Neural cell (in vitro differentiated cells): ENCODE measurements at regions not wholly inside any gene's neighbourhood (a gene's known extent, or its start where the extent isn't known, plus 50 kb on each side); places are given as distances from the start of the nearest gene placed in this dataset.

Source experiments
- H2AFZ ChIP-seq: fragments of 200-600, 300-800 bp; sonication (generic), shearing (Covaris generic); 2 replicates; pipeline ENCODE4 v1.6.0; 2014; ENCODE audit warnings: low read depth, mild to moderate bottlenecking, antibody characterized with exemption, low read length, moderate library complexity
- H3F3A ChIP-seq: fragments of 200-600 bp; shearing (Covaris generic); 2 replicates; pipeline ENCODE4 v1.6.1; 2016; ENCODE audit warnings: mild to moderate bottlenecking, moderate library complexity, mixed read lengths, antibody characterized with exemption, low read length; ENCODE audit not compliant: insufficient read depth, poor library complexity, severe bottlenecking
- H3K27ac ChIP-seq: fragments of 200-600, 300-800 bp; sonication (generic), shearing (Covaris generic); 2 replicates; pipeline ENCODE4 v1.5.1; 2014; ENCODE audit warnings: mild to moderate bottlenecking, low read length, moderate library complexity
- H3K27me3 ChIP-seq: fragments of 300-800, 200-600 bp; sonication (generic), shearing (Covaris generic); 2 replicates; pipeline ENCODE4 v1.6.0; 2014; ENCODE audit warnings: mild to moderate bottlenecking, low read depth, low read length, moderate library complexity; ENCODE audit not compliant: insufficient read depth
- H3K36me3 ChIP-seq: fragments of 300-800, 200-600 bp; sonication (generic), shearing (Covaris generic); 2 replicates; pipeline ENCODE4 v1.5.1; 2014; ENCODE audit warnings: mild to moderate bottlenecking, antibody characterized with exemption, low read length, moderate library complexity; ENCODE audit not compliant: insufficient read depth
- H3K4me2 ChIP-seq: fragments of 300-800, 200-600 bp; sonication (generic), shearing (Covaris generic); 2 replicates; pipeline ENCODE4 v1.6.0; 2014; ENCODE audit warnings: mild to moderate bottlenecking, low read length
- H3K4me3 ChIP-seq: fragments of 300-800, 200-600 bp; sonication (generic), shearing (Covaris generic); 2 replicates; pipeline ENCODE4 v1.5.1; 2014; ENCODE audit warnings: mild to moderate bottlenecking, low read length, moderate library complexity
- H3K79me2 ChIP-seq: fragments of 200-600 bp; shearing (Covaris generic); replicated peaks from 2 replicates; pipeline ENCODE4 v1.6.0; 2014; ENCODE audit warnings: mild to moderate bottlenecking, low read length, moderate library complexity; ENCODE audit not compliant: insufficient read depth
- H3K9ac ChIP-seq: fragments of 300-800, 200-600 bp; sonication (generic), shearing (Covaris generic); 2 replicates; pipeline ENCODE4 v1.6.1; 2016; ENCODE audit warnings: mild to moderate bottlenecking, low read length, mixed read lengths
- H3K9me2 ChIP-seq: fragments of 200-600 bp; shearing (Covaris generic); 2 replicates; pipeline ENCODE4 v1.6.1; 2016; ENCODE audit warnings: mild to moderate bottlenecking, low read length, mixed read lengths; ENCODE audit not compliant: insufficient read depth
- H3K9me3 ChIP-seq: fragments of 200-600, 300-800 bp; sonication (generic), shearing (Covaris generic); 2 replicates; pipeline ENCODE4 v1.6.1; 2016; ENCODE audit warnings: mild to moderate bottlenecking, mixed run types, low read length, moderate library complexity, mixed read lengths
- H4K20me1 ChIP-seq: fragments of 200-600 bp; shearing (Covaris generic); 2 replicates; pipeline ENCODE4 v1.6.1; 2016; ENCODE audit warnings: mild to moderate bottlenecking, mixed run types; ENCODE audit not compliant: insufficient read depth
- EP300 ChIP-seq: fragments of 450-650 bp; conservative IDR thresholded peaks from 2 replicates; pipeline ENCODE4 v1.6.1; 2014; ENCODE audit warnings: antibody characterized with exemption, mild to moderate bottlenecking, moderate library complexity; ENCODE audit not compliant: poor library complexity, severe bottlenecking
- EZH2 ChIP-seq: fragments of 200-600, 300-800 bp; shearing (Covaris generic), sonication (generic); IDR thresholded peaks from 2 replicates; pipeline ENCODE4 v1.6.1; 2014; ENCODE audit warnings: antibody characterized with exemption, low read length, borderline replicate concordance, mild to moderate bottlenecking; ENCODE audit not compliant: insufficient read depth, poor library complexity, severe bottlenecking
- MXI1 ChIP-seq: fragments of 450-650 bp; conservative IDR thresholded peaks from 2 replicates; pipeline ENCODE4 v1.6.1; 2014; ENCODE audit warnings: antibody characterized with exemption, mild to moderate bottlenecking; ENCODE audit not compliant: poor library complexity, severe bottlenecking
- POLR2AphosphoS5 ChIP-seq: IDR thresholded peaks from 2 replicates; pipeline ENCODE4 v1.6.1; 2012
- RAD21 ChIP-seq: fragments of 450-650 bp; conservative IDR thresholded peaks from 2 replicates; pipeline ENCODE4 v1.6.1; 2014; ENCODE audit warnings: antibody characterized with exemption, mild to moderate bottlenecking, moderate library complexity
- SMC3 ChIP-seq: fragments of 450-650 bp; conservative IDR thresholded peaks from 2 replicates; pipeline ENCODE4 v1.6.1; 2014; ENCODE audit warnings: antibody characterized with exemption, mild to moderate bottlenecking, moderate library complexity; ENCODE audit not compliant: poor library complexity
- TAF1 ChIP-seq: IDR thresholded peaks from 2 replicates; pipeline ENCODE4 v1.6.1; 2012; ENCODE audit warnings: low read depth
- TF ChIP-seq, protein P1 (sequence below): fragments of 450-650 bp; IDR thresholded peaks from 2 replicates; pipeline ENCODE4 v1.5.1; 2014; ENCODE audit warnings: antibody characterized with exemption, mild to moderate bottlenecking, moderate library complexity; ENCODE audit not compliant: poor library complexity, severe bottlenecking
- TF ChIP-seq, protein P2 (sequence below): IDR thresholded peaks from 2 replicates; pipeline ENCODE4 v1.6.1; 2012; ENCODE audit warnings: borderline replicate concordance

DNA sequence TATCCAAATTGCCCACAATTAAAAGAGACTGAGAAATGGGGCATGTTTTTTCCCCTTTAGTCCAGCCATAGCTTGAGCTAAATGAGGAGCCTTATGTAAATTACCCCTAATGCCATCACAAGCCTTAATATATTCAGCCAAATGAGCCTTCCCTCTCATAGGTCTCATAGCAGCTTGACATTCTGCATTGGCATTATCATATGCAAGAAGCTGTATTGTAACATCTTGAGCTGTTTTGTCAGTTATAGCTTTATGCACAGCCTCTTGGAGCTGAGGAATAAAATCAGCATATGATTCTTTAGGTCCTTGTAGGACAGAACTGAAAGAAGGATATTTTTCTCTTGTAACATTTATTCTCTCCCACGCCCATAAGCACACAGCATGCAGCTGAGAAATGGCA, 153.2 kb downstream of the ZNF486 start:
- Histone ChIP-seq H3K9me2 (no peaks in the 10 kb centered on the region), H3F3A (no peaks in the 10 kb centered on the region), H3K9ac (no peak overlapping the region), H3K27ac (no peak overlapping the region), H3K4me2 (no peak overlapping the region), H4K20me1 (no peaks in the 10 kb centered on the region), H3K36me3 (no peaks in the 10 kb centered on the region), H3K79me2 (no peaks in the 10 kb centered on the region), H2AFZ (no peak overlapping the region), H3K27me3 (no peaks in the 10 kb centered on the region), H3K4me3 (peak overlapping the region; percentile 27), H3K9me3 (no peaks in the 10 kb centered on the region)
- peak; percentile 11 for TF ChIP-seq POLR2AphosphoS5
- no peak for TF ChIP-seq RAD21
- TF ChIP-seq, protein P1, sequence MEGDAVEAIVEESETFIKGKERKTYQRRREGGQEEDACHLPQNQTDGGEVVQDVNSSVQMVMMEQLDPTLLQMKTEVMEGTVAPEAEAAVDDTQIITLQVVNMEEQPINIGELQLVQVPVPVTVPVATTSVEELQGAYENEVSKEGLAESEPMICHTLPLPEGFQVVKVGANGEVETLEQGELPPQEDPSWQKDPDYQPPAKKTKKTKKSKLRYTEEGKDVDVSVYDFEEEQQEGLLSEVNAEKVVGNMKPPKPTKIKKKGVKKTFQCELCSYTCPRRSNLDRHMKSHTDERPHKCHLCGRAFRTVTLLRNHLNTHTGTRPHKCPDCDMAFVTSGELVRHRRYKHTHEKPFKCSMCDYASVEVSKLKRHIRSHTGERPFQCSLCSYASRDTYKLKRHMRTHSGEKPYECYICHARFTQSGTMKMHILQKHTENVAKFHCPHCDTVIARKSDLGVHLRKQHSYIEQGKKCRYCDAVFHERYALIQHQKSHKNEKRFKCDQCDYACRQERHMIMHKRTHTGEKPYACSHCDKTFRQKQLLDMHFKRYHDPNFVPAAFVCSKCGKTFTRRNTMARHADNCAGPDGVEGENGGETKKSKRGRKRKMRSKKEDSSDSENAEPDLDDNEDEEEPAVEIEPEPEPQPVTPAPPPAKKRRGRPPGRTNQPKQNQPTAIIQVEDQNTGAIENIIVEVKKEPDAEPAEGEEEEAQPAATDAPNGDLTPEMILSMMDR = no peak
- TF ChIP-seq TAF1 = no peak

DNA sequence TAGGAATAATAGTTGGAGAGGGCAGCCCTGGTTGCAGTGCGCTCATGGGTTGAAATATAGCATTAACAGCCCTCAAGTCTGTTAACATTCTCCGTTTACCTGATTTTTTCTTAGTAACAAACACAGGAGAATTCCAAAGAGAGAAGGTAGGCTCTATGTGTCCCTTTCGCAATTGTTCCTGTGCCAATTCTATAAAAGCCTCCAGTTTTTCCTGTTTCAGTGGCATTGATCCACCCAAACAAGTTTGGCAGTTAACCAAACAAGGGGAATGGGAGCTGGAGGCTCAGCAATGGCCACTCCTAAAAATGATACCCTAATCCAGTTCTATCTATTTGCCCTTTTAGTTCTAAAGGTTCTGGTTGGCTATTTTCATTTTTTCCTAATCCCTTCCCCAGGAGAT, 151.6 kb downstream of the ZNF486 start:
- Histone ChIP-seq H4K20me1 (no peaks in the 10 kb centered on the region), H2AFZ (no peak overlapping the region), H3K9ac (no peak overlapping the region), H3K79me2 (no peaks in the 10 kb centered on the region), H3K27ac (no peak overlapping the region), H3K4me3 (no peak overlapping the region), H3K4me2 (no peak overlapping the region), H3K27me3 (no peaks in the 10 kb centered on the region), H3K36me3 (no peaks in the 10 kb centered on the region), H3F3A (no peaks in the 10 kb centered on the region), H3K9me2 (no peaks in the 10 kb centered on the region), H3K9me3 (no peaks in the 10 kb centered on the region)
- no peak for TF ChIP-seq TAF1
- TF ChIP-seq, protein P2, sequence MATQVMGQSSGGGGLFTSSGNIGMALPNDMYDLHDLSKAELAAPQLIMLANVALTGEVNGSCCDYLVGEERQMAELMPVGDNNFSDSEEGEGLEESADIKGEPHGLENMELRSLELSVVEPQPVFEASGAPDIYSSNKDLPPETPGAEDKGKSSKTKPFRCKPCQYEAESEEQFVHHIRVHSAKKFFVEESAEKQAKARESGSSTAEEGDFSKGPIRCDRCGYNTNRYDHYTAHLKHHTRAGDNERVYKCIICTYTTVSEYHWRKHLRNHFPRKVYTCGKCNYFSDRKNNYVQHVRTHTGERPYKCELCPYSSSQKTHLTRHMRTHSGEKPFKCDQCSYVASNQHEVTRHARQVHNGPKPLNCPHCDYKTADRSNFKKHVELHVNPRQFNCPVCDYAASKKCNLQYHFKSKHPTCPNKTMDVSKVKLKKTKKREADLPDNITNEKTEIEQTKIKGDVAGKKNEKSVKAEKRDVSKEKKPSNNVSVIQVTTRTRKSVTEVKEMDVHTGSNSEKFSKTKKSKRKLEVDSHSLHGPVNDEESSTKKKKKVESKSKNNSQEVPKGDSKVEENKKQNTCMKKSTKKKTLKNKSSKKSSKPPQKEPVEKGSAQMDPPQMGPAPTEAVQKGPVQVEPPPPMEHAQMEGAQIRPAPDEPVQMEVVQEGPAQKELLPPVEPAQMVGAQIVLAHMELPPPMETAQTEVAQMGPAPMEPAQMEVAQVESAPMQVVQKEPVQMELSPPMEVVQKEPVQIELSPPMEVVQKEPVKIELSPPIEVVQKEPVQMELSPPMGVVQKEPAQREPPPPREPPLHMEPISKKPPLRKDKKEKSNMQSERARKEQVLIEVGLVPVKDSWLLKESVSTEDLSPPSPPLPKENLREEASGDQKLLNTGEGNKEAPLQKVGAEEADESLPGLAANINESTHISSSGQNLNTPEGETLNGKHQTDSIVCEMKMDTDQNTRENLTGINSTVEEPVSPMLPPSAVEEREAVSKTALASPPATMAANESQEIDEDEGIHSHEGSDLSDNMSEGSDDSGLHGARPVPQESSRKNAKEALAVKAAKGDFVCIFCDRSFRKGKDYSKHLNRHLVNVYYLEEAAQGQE = no peak
- TF ChIP-seq RAD21 = no peak
- no peak for TF ChIP-seq EZH2
- no peak for TF ChIP-seq MXI1

DNA sequence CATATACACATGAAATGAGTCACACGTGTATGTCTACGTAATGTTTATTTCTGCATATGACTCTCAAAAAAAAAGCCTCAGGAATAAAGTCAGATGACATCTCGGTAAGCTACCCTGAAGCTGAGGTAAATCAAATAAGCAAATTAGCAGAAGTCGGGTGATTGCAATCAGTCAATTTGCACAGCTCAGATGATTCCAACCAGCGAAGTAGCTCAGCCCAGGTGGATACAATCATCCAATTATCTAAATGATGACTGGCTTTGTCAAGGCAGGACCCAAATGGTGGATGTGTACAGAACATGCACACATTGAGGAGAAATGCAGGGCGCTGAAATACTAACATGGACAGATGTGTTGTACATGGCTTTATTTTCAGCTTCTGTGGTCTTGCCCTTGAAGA, 148.5 kb downstream of the ZNF486 start:
- no peaks in the 10 kb centered on the region for H3K9me2 ChIP-seq
- H3K9ac ChIP-seq = no peak overlapping the region
- no peak overlapping the region for H2AFZ ChIP-seq
- no peak overlapping the region for H3K4me2 ChIP-seq
- no peaks in the 10 kb centered on the region for H4K20me1 ChIP-seq
- no peaks in the 10 kb centered on the region for H3K27me3 ChIP-seq
- no peak overlapping the region for H3K27ac ChIP-seq
- TF ChIP-seq, protein P1 = no peak
- TF ChIP-seq SMC3 (no peak), MXI1 (no peak), RAD21 (no peak), EZH2 (no peak), TAF1 (no peak), EP300 (no peak), POLR2AphosphoS5 (no peak)
- TF ChIP-seq, protein P2 = no peak
- H3K4me3 ChIP-seq = no peak overlapping the region
- no peaks in the 10 kb centered on the region for H3K9me3 ChIP-seq
- no peaks in the 10 kb centered on the region for H3F3A ChIP-seq
- no peaks in the 10 kb centered on the region for H3K36me3 ChIP-seq
- H3K79me2 ChIP-seq = no peaks in the 10 kb centered on the region
